ENCODE measurements at regions not wholly inside any gene's neighbourhood (a gene's known extent, or its start where the extent isn't known, plus 50 kb on each side); places are given as distances from the start of the nearest gene placed in this dataset.

- H3K27me3 ChIP-seq (ENCODE audit: low read depth): no peaks in the 10 kb centered on the region
- in situ Hi-C loops (cut with MboI; ENCODE audit: low sequenced_read_pairs): no loop called here
- H3K4me1 ChIP-seq: no peaks in the 10 kb centered on the region
- no peaks in the 10 kb centered on the region for H3K9me3 ChIP-seq
- no peak overlapping the region for H3K4me3 ChIP-seq
- DNase-seq (ENCODE audit: low spot score in 2 of 2): no peak
- no peaks in the 10 kb centered on the region for H3K36me3 ChIP-seq (replicated peaks)
Observed at GRCh38 chr3:165476399-165477060, 280.3 kb upstream of the SLITRK3 start.

GRCh38 chr3:165466856-165467255 is 270.7 kb upstream of the SLITRK3 start:
- Histone ChIP-seq H3K4me3 (no peak overlapping the region), H3K9me3 (no peaks in the 10 kb centered on the region), H3K4me1 (no peaks in the 10 kb centered on the region), H3K27me3 (ENCODE audit: low read depth) (no peaks in the 10 kb centered on the region), H3K36me3 (replicated peaks) (no peaks in the 10 kb centered on the region)
- DNase-seq (ENCODE audit: low spot score in 2 of 2): no peak
- in situ Hi-C loops (cut with MboI; ENCODE audit: low sequenced_read_pairs): no loop called here

- Histone ChIP-seq H3K4me3 (no peak overlapping the region), H3K4me1 (no peaks in the 10 kb centered on the region), H3K27me3 (ENCODE audit: low read depth) (no peaks in the 10 kb centered on the region), H3K36me3 (replicated peaks) (no peaks in the 10 kb centered on the region), H3K9me3 (no peaks in the 10 kb centered on the region)
- in situ Hi-C loops (cut with MboI; ENCODE audit: low sequenced_read_pairs): no loop called here
- no peak for DNase-seq (ENCODE audit: low spot score in 2 of 2)
Observed at GRCh38 chr3:165464736-165465135, 268.6 kb upstream of the SLITRK3 start.

- Histone ChIP-seq H3K4me1 (no peaks in the 10 kb centered on the region), H3K9me3 (no peaks in the 10 kb centered on the region), H3K4me3 (no peak overlapping the region), H3K27me3 (ENCODE audit: low read depth) (no peaks in the 10 kb centered on the region), H3K36me3 (replicated peaks) (no peaks in the 10 kb centered on the region)
- no peak for DNase-seq (ENCODE audit: low spot score in 2 of 2)
- in situ Hi-C loops (cut with MboI; ENCODE audit: low sequenced_read_pairs): no loop called here
Observed at GRCh38 chr3:165463531-165463930, 267.3 kb upstream of the SLITRK3 start.

GRCh38 chr3:165462636-165463334 is 266.6 kb upstream of the SLITRK3 start:
- no peaks in the 10 kb centered on the region for H3K36me3 ChIP-seq (replicated peaks)
- in situ Hi-C loops (cut with MboI; ENCODE audit: low sequenced_read_pairs): no loop called here

GRCh38 chr3:165459924-165460835 is 264.0 kb upstream of the SLITRK3 start:
- H3K4me3 ChIP-seq: no peak overlapping the region
- H3K27me3 ChIP-seq (ENCODE audit: low read depth): no peaks in the 10 kb centered on the region
- no peaks in the 10 kb centered on the region for H3K36me3 ChIP-seq (replicated peaks)
- H3K4me1 ChIP-seq: no peaks in the 10 kb centered on the region
- H3K9me3 ChIP-seq: no peaks in the 10 kb centered on the region
- in situ Hi-C loops (cut with MboI; ENCODE audit: low sequenced_read_pairs): no loop called here
- DNase-seq (ENCODE audit: low spot score in 2 of 2): no peak

More at GRCh38 chr3:165462636-165463334, 266.6 kb upstream of the SLITRK3 start:
- Histone ChIP-seq H3K27me3 (ENCODE audit: low read depth) (no peaks in the 10 kb centered on the region), H3K4me3 (no peak overlapping the region), H3K4me1 (no peaks in the 10 kb centered on the region), H3K9me3 (no peaks in the 10 kb centered on the region)
- no peak for DNase-seq (ENCODE audit: low spot score in 2 of 2)

- Histone ChIP-seq H3K9me3 (no peaks in the 10 kb centered on the region), H3K27me3 (ENCODE audit: low read depth) (no peaks in the 10 kb centered on the region), H3K36me3 (replicated peaks) (no peaks in the 10 kb centered on the region), H3K4me1 (no peaks in the 10 kb centered on the region), H3K4me3 (no peak overlapping the region)
- no peak for DNase-seq (ENCODE audit: low spot score in 2 of 2)
- in situ Hi-C loops (cut with MboI; ENCODE audit: low sequenced_read_pairs): no loop called here
Observed at GRCh38 chr3:165459111-165459510, 262.9 kb upstream of the SLITRK3 start.

- Histone ChIP-seq H3K27me3 (ENCODE audit: low read depth) (no peaks in the 10 kb centered on the region), H3K4me3 (no peak overlapping the region), H3K9me3 (no peaks in the 10 kb centered on the region), H3K36me3 (replicated peaks) (no peaks in the 10 kb centered on the region), H3K4me1 (no peaks in the 10 kb centered on the region)
- no peak for DNase-seq (ENCODE audit: low spot score in 2 of 2)
- in situ Hi-C loops (cut with MboI; ENCODE audit: low sequenced_read_pairs): no loop called here
Observed at GRCh38 chr3:165457096-165457495, 260.9 kb upstream of the SLITRK3 start.

GRCh38 chr3:165455793-165456192 is 259.6 kb upstream of the SLITRK3 start:
- Histone ChIP-seq H3K36me3 (replicated peaks) (no peaks in the 10 kb centered on the region), H3K4me1 (no peaks in the 10 kb centered on the region), H3K27me3 (ENCODE audit: low read depth) (no peaks in the 10 kb centered on the region), H3K9me3 (no peaks in the 10 kb centered on the region), H3K4me3 (no peak overlapping the region)
- DNase-seq (ENCODE audit: low spot score in 2 of 2): no peak
- in situ Hi-C loops (cut with MboI; ENCODE audit: low sequenced_read_pairs): no loop called here

- no peak for DNase-seq (ENCODE audit: low spot score in 2 of 2)
- Histone ChIP-seq H3K36me3 (replicated peaks) (no peaks in the 10 kb centered on the region), H3K4me1 (no peaks in the 10 kb centered on the region), H3K4me3 (no peak overlapping the region), H3K27me3 (ENCODE audit: low read depth) (no peaks in the 10 kb centered on the region), H3K9me3 (no peaks in the 10 kb centered on the region)
- in situ Hi-C loops (cut with MboI; ENCODE audit: low sequenced_read_pairs): no loop called here
Observed at GRCh38 chr3:165455360-165455759, 259.2 kb upstream of the SLITRK3 start.

- H3K4me3 ChIP-seq: no peak overlapping the region
- H3K4me1 ChIP-seq: no peaks in the 10 kb centered on the region
- in situ Hi-C loops (cut with MboI; ENCODE audit: low sequenced_read_pairs): no loop called here
- no peaks in the 10 kb centered on the region for H3K36me3 ChIP-seq (replicated peaks)
- H3K27me3 ChIP-seq (ENCODE audit: low read depth): no peaks in the 10 kb centered on the region
- no peak for DNase-seq (ENCODE audit: low spot score in 2 of 2)
- H3K9me3 ChIP-seq: no peaks in the 10 kb centered on the region
Observed at GRCh38 chr3:165451371-165452070, 255.3 kb upstream of the SLITRK3 start.

GRCh38 chr3:165446555-165446954 is 250.4 kb upstream of the SLITRK3 start:
- no peak for DNase-seq (ENCODE audit: low spot score in 2 of 2)
- in situ Hi-C loops (cut with MboI; ENCODE audit: low sequenced_read_pairs): no loop called here
- Histone ChIP-seq H3K36me3 (replicated peaks) (no peaks in the 10 kb centered on the region), H3K4me3 (no peak overlapping the region), H3K4me1 (no peaks in the 10 kb centered on the region), H3K27me3 (ENCODE audit: low read depth) (no peaks in the 10 kb centered on the region), H3K9me3 (no peaks in the 10 kb centered on the region)

GRCh38 chr3:165444745-165445144 is 248.6 kb upstream of the SLITRK3 start:
- no peak for DNase-seq (ENCODE audit: low spot score in 2 of 2)
- H3K4me1 ChIP-seq: no peaks in the 10 kb centered on the region
- H3K36me3 ChIP-seq (replicated peaks): no peaks in the 10 kb centered on the region
- H3K27me3 ChIP-seq (ENCODE audit: low read depth): no peaks in the 10 kb centered on the region
- no peak overlapping the region for H3K4me3 ChIP-seq
- H3K9me3 ChIP-seq: no peaks in the 10 kb centered on the region
- in situ Hi-C loops (cut with MboI; ENCODE audit: low sequenced_read_pairs): no loop called here
